ENCODE measurements at regions not wholly inside any gene's neighbourhood (a gene's known extent, or its start where the extent isn't known, plus 50 kb on each side); places are given as distances from the start of the nearest gene placed in this dataset.

DNA sequence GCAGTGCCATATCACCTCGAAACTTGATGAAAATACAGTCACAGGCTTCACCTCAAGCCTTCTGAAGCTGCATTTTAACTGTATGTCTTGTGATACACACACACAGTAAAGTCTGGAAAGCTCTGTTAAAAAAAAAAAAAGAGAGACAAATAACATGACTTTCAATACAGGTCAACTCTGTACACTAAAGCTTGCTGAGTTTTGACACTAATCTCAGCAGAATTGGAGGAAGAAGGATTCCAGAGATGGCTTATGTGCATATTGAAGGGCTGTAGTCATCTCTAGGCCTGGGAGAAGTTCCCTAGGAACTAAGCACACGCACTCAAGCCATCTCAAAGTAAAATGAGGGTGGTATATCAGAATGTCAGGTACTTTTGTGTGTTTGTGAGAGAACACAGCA is 875.1 kb downstream of the EPHA4 start:
- in situ Hi-C loops (cut with HindIII; ENCODE audit: extremely low pct_ligation_motif_present, low pct_unique_long_range_greater_than_20kb) (no loop called here), intact Hi-C loops (cut with micrococcal nuclease; ENCODE audit: unreplicated experiment) (no loop called here)
- POLR2A ChIA-PET, result no interaction called here
- FAIRE-seq (no peak), ATAC-seq (no peak), DNase-seq (ENCODE audit: low spot score) (no peak)
- CTCF ChIA-PET (ENCODE audit: low intra/inter-chr PET ratio, low total read pairs), result no interaction called here
- H3K9me3 ChIP-seq (ENCODE audit: low read length), result peaks cover 19% of the 10 kb centered on the region
- H3K4me2 ChIP-seq (ENCODE audit: low read depth, low read length), result no peak overlapping the region
- H3K27ac ChIP-seq (ENCODE audit: extremely low read length, insufficient read depth, low read length), result no peak overlapping the region
- no peaks in the 10 kb centered on the region for H4K20me1 ChIP-seq (ENCODE audit: insufficient read depth, low read length)
- WGBS (ENCODE audit: low lambda C conversion rate), result 0% methylated on average over 2 of the region's 2 CpGs
- no peaks in the 10 kb centered on the region for H3K27me3 ChIP-seq (ENCODE audit: control insufficient read depth in 1 of 2, insufficient read depth in 2 of 2, low read length in 2 of 2)
- no peaks in the 10 kb centered on the region for H3K36me3 ChIP-seq (replicated peaks in 1 of 2; ENCODE audit: control insufficient read depth in 1 of 2, insufficient read depth in 2 of 2, low read length in 2 of 2)
- H2AFZ ChIP-seq (ENCODE audit: low read length), result no peak overlapping the region
- no peak overlapping the region for H3K4me3 ChIP-seq (replicated peaks in 1 of 3; ENCODE audit: insufficient read depth in 1 of 3, low read depth in 2 of 3, low read length in 3 of 3)
- no TSS peak for BruUV-seq (replicated peaks)
- H3K4me1 ChIP-seq (ENCODE audit: insufficient read depth, low read length), result no peaks in the 10 kb centered on the region
- TF ChIP-seq EZH2 (conservative IDR thresholded peaks at IDR 0.05; ENCODE audit: low read depth, low read length) (no peak), WIZ (CRISPR knock-in tag; IDR thresholded peaks at IDR 0.05) (no peak), ZIK1 (CRISPR knock-in tag; IDR thresholded peaks at IDR 0.05; ENCODE audit: borderline replicate concordance, low read depth) (no peak), CENPX (CRISPR knock-in tag; IDR thresholded peaks at IDR 0.05) (no peak), NFKB2 (CRISPR knock-in tag; IDR thresholded peaks at IDR 0.05; ENCODE audit: borderline replicate concordance) (no peak), ZNF335 (CRISPR knock-in tag; IDR thresholded peaks at IDR 0.05) (no peak), RNF219 (CRISPR knock-in tag; IDR thresholded peaks at IDR 0.05) (no peak), MTF1 (CRISPR knock-in tag; IDR thresholded peaks at IDR 0.05) (no peak), ZSCAN30 (CRISPR knock-in tag; IDR thresholded peaks at IDR 0.05) (no peak), ZXDC (CRISPR knock-in tag; IDR thresholded peaks at IDR 0.05) (no peak), NCOA2 (CRISPR knock-in tag; IDR thresholded peaks at IDR 0.05) (no peak), NR3C1 (CRISPR knock-in tag; IDR thresholded peaks at IDR 0.05) (no peak)
- H3K79me2 ChIP-seq (ENCODE audit: insufficient read depth, low read length), result no peaks in the 10 kb centered on the region
- no peak overlapping the region for H3K9ac ChIP-seq (ENCODE audit: insufficient read depth, low read depth, low read length)
